Keratinocyte (primary cell): ENCODE measurements at regions not wholly inside any gene's neighbourhood (a gene's known extent, or its start where the extent isn't known, plus 50 kb on each side); places are given as distances from the start of the nearest gene placed in this dataset.

Experiments
- DNase-seq: peaks from one replicate; pipeline ENCODE4 v3.0.0-alpha.2; 2011; ENCODE audit warnings: low read depth, missing footprints, low spot score
- FAIRE-seq: peaks from 2 replicates; lab custom pipeline; 2011; peaks lifted over from hg19 to GRCh38; lab: Jason Lieb, UNC
- H2AFZ ChIP-seq: 2 replicates; pipeline ENCODE4 v1.6.0; 2012; ENCODE audit warnings: low read length, control low read depth, inconsistent platforms; ENCODE audit not compliant: control insufficient read depth
- H3K27ac ChIP-seq: 2 replicates; pipeline ENCODE4 v1.5.1; 2011; ENCODE audit warnings: low read length; ENCODE audit not compliant: control insufficient read depth, insufficient read depth
- H3K27me3 ChIP-seq: 3 replicates; pipeline ENCODE4 v1.6.0; 2011; ENCODE audit warnings: low read length; ENCODE audit not compliant: control insufficient read depth, insufficient read depth; ENCODE audit errors: extremely low read depth
- H3K36me3 ChIP-seq, 2 experiments: 2 replicates in 1 of 2; 3 replicates in 1 of 2; pipeline ENCODE4 v1.5.1; 2011; ENCODE audit warnings: low read length in 2 of 2, mild to moderate bottlenecking in 1 of 2; ENCODE audit not compliant: control insufficient read depth in 2 of 2, insufficient read depth in 2 of 2; ENCODE audit errors: extremely low read depth in 1 of 2
- H3K4me1 ChIP-seq: 3 replicates; pipeline ENCODE4 v1.5.1; 2011; ENCODE audit warnings: low read length; ENCODE audit not compliant: control insufficient read depth, insufficient read depth; ENCODE audit errors: extremely low read depth
- H3K4me2 ChIP-seq: 3 replicates; pipeline ENCODE4 v1.6.0; 2011; ENCODE audit warnings: low read depth, low read length; ENCODE audit not compliant: control insufficient read depth, insufficient read depth; ENCODE audit errors: extremely low read depth
- H3K4me3 ChIP-seq, 3 experiments: fragments of 200-600 bp in 1 of 3; sonication (generic) in 1 of 3; 2 replicates in 2 of 3; 3 replicates in 1 of 3; pipeline ENCODE4 v1.5.1; 2011 to 2016; ENCODE audit warnings: low read length in 3 of 3, mild to moderate bottlenecking in 3 of 3, control low read depth in 2 of 3, inconsistent platforms in 1 of 3, low read depth in 1 of 3, mixed read lengths in 1 of 3, mixed run types in 1 of 3, moderate library complexity in 1 of 3; ENCODE audit not compliant: control insufficient read depth in 2 of 3, insufficient read depth in 2 of 3; ENCODE audit errors: extremely low read depth in 1 of 3
- H3K79me2 ChIP-seq: 2 replicates; pipeline ENCODE4 v1.6.0; 2012; ENCODE audit warnings: low read length; ENCODE audit not compliant: control insufficient read depth, insufficient read depth
- H3K9ac ChIP-seq: 3 replicates; pipeline ENCODE4 v1.6.0; 2011; ENCODE audit warnings: low read length; ENCODE audit not compliant: control insufficient read depth, insufficient read depth; ENCODE audit errors: extremely low read depth
- H3K9me1 ChIP-seq: 3 replicates; pipeline ENCODE4 v1.6.0; 2011; ENCODE audit warnings: low read length; ENCODE audit not compliant: control insufficient read depth, insufficient read depth; ENCODE audit errors: extremely low read depth
- H3K9me3 ChIP-seq: 2 replicates; pipeline ENCODE4 v1.5.1; 2012; ENCODE audit warnings: low read depth, low read length; ENCODE audit not compliant: control insufficient read depth
- H4K20me1 ChIP-seq: 3 replicates; pipeline ENCODE4 v1.6.0; 2011; ENCODE audit warnings: low read length; ENCODE audit not compliant: control insufficient read depth, insufficient read depth; ENCODE audit errors: extremely low read depth
- EZH2 ChIP-seq: IDR thresholded peaks from one replicate; pipeline ENCODE4 v1.6.1; 2012; ENCODE audit warnings: inconsistent platforms, mild to moderate bottlenecking, low read length, moderate library complexity
- dilution Hi-C: fragments of 300-500 bp; cut with MboI; formaldehyde crosslinking; loops from one replicate; pipeline ENCODE4 v1.7.0; 2020; ENCODE audit warnings: low sequenced_read_pairs; ENCODE audit not compliant: extremely low pct_ligation_motif_present
- TF ChIP-seq, protein P1 (sequence below), 3 experiments: IDR thresholded peaks in 1 of 3; conservative IDR thresholded peaks in 1 of 3; optimal IDR thresholded peaks in 1 of 3; 2 replicates in 2 of 3; 3 replicates in 1 of 3; pipeline versions ENCODE3 to v1.5.1; 2011; ENCODE audit warnings: low read length in 3 of 3, mild to moderate bottlenecking in 3 of 3, moderate library complexity in 2 of 3, control low read depth in 1 of 3, inconsistent platforms in 1 of 3; ENCODE audit not compliant: insufficient read depth in 2 of 3; ENCODE audit errors: extremely low read depth in 1 of 3

DNA sequence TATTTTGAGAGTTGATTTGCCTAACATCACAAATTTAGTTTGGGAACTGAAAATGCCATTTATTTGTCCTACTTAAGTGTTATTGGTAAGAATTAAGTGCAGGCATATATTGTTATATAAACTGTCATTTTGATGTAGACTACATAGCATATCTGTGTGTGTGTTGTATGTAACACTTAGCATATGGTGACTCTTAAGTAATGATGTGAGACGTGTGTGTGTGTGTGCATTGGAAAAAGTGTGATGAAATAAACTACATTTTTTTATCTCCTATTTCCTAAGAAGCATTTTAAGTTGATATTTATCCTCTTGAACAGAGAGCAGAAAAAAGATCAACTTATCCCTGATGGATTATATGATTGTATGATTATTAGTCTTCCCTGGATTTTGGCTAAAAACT lies 588.2 kb upstream of the SUCLG2 start:
- dilution Hi-C loops, result no loop called here
- Histone ChIP-seq H3K4me2 (no peak overlapping the region), H3K36me3 (no peaks in the 10 kb centered on the region)

DNA sequence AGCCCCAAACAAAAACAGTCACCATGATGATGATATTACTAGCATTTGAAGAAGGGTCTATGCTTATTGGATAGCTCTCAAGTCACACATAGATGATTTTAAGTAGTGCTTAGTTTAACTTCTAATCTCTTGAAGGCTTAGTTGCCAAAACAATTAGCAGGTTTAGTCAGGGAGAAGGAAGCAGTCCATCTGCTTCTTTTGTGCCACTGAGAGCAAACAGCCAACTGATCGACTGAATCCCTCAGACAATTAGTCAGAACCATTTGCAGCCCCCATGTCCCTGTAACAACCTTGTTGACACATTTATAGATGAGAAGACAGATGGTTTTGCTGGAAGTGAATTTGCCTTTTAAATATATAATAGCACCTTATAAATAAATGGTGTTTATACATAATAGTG lies 585.1 kb upstream of the SUCLG2 start:
- Histone ChIP-seq H3K9ac (no peak overlapping the region), H2AFZ (no peak overlapping the region), H3K4me3 (no peak overlapping the region), H3K4me2 (no peak overlapping the region), H3K9me3 (no peaks in the 10 kb centered on the region), H3K27me3 (no peaks in the 10 kb centered on the region), H3K27ac (no peak overlapping the region), H3K4me1 (no peaks in the 10 kb centered on the region), H4K20me1 (no peaks in the 10 kb centered on the region), H3K36me3 (no peaks in the 10 kb centered on the region), H3K79me2 (no peaks in the 10 kb centered on the region), H3K9me1 (no peaks in the 10 kb centered on the region)
- DNase-seq, result no peak
- dilution Hi-C loops, result no loop called here
- TF ChIP-seq, protein P1, sequence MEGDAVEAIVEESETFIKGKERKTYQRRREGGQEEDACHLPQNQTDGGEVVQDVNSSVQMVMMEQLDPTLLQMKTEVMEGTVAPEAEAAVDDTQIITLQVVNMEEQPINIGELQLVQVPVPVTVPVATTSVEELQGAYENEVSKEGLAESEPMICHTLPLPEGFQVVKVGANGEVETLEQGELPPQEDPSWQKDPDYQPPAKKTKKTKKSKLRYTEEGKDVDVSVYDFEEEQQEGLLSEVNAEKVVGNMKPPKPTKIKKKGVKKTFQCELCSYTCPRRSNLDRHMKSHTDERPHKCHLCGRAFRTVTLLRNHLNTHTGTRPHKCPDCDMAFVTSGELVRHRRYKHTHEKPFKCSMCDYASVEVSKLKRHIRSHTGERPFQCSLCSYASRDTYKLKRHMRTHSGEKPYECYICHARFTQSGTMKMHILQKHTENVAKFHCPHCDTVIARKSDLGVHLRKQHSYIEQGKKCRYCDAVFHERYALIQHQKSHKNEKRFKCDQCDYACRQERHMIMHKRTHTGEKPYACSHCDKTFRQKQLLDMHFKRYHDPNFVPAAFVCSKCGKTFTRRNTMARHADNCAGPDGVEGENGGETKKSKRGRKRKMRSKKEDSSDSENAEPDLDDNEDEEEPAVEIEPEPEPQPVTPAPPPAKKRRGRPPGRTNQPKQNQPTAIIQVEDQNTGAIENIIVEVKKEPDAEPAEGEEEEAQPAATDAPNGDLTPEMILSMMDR (optimal IDR thresholded peaks at IDR 0.05 in 1 of 3, IDR thresholded peaks at IDR 0.05 in 1 of 3, conservative IDR thresholded peaks at IDR 0.05 in 1 of 3; ENCODE audit: extremely low read depth in 1 of 3, insufficient read depth in 2 of 3, low read length in 3 of 3), result no peak
- TF ChIP-seq EZH2, result no peak
- no peak for FAIRE-seq

More for the DNA sequence above, 588.2 kb upstream of the SUCLG2 start:
- FAIRE-seq (no peak), DNase-seq (no peak)
- no peaks in the 10 kb centered on the region for H4K20me1 ChIP-seq
- no peaks in the 10 kb centered on the region for H3K9me1 ChIP-seq
- no peak overlapping the region for H3K4me3 ChIP-seq
- H2AFZ ChIP-seq, result no peak overlapping the region
- no peak overlapping the region for H3K9ac ChIP-seq
- no peaks in the 10 kb centered on the region for H3K4me1 ChIP-seq
- H3K27me3 ChIP-seq, result no peaks in the 10 kb centered on the region
- no peaks in the 10 kb centered on the region for H3K79me2 ChIP-seq
- H3K9me3 ChIP-seq, result no peaks in the 10 kb centered on the region
- no peak overlapping the region for H3K27ac ChIP-seq
- TF ChIP-seq EZH2, result no peak
- TF ChIP-seq, protein P1 (optimal IDR thresholded peaks at IDR 0.05 in 1 of 3, IDR thresholded peaks at IDR 0.05 in 1 of 3, conservative IDR thresholded peaks at IDR 0.05 in 1 of 3; ENCODE audit: extremely low read depth in 1 of 3, insufficient read depth in 2 of 3, low read length in 3 of 3), result no peak
